ENCODE measurements at regions not wholly inside any gene's neighbourhood (a gene's known extent, or its start where the extent isn't known, plus 50 kb on each side); places are given as distances from the start of the nearest gene placed in this dataset.
"Not testable (repeated sequence)": the region's sequence is repeated elsewhere in the genome, so short reads cannot be mapped to it uniquely, and the experiment has no call there.

- peak; percentile 69 to 72 for DNase-seq
These were observed 75.7 kb upstream of the GUCY1A1 start for GRCh38 chr4:155590796-155591585.

- DNase-seq, result no peak
These were observed 78.2 kb upstream of the GUCY1A1 start for GRCh38 chr4:155588437-155588836.

- DNase-seq, result no peak
These were observed 78.9 kb upstream of the GUCY1A1 start for GRCh38 chr4:155587766-155588165.

- DNase-seq, result no peak
These were observed 83.6 kb upstream of the GUCY1A1 start for GRCh38 chr4:155582971-155583437.

GRCh38 chr4:155582041-155582440 lies 84.6 kb upstream of the GUCY1A1 start:
- no peak for DNase-seq

GRCh38 chr4:155578726-155579370 lies 87.8 kb upstream of the GUCY1A1 start:
- DNase-seq, result peak in 1 of 2 experiments; percentile 6

- DNase-seq, result no peak
These were observed 88.4 kb upstream of the GUCY1A1 start for GRCh38 chr4:155578219-155578618.

- not testable (repeated sequence) for DNase-seq
These were observed 92.3 kb upstream of the GUCY1A1 start for GRCh38 chr4:155574329-155574728.

- DNase-seq, result no peak
These were observed 93.5 kb upstream of the GUCY1A1 start for GRCh38 chr4:155573126-155573525.

GRCh38 chr4:155572106-155572703 lies 94.4 kb upstream of the GUCY1A1 start:
- no peak for DNase-seq

- DNase-seq, result peak in 1 of 2 experiments; percentile 38
These were observed 95.3 kb upstream of the GUCY1A1 start for GRCh38 chr4:155571184-155571944.

- no peak for DNase-seq
These were observed 96.0 kb upstream of the GUCY1A1 start for GRCh38 chr4:155570661-155571060.

GRCh38 chr4:155569960-155570515 lies 96.6 kb upstream of the GUCY1A1 start:
- peak in 1 of 2 experiments; percentile 31 for DNase-seq

- DNase-seq, result peak in 1 of 2 experiments; percentile 39
These were observed 97.2 kb upstream of the GUCY1A1 start for GRCh38 chr4:155569471-155569870.

- peak; percentile 92 to 95 for DNase-seq
These were observed 97.9 kb upstream of the GUCY1A1 start for GRCh38 chr4:155568641-155569220.

GRCh38 chr4:155566354-155566753 lies 100.3 kb upstream of the GUCY1A1 start:
- peak in 1 of 2 experiments; percentile 20 for DNase-seq

GRCh38 chr4:155565776-155566175 lies 100.9 kb upstream of the GUCY1A1 start:
- DNase-seq, result peak; percentile 12 to 37

GRCh38 chr4:155565330-155565729 lies 101.3 kb upstream of the GUCY1A1 start:
- DNase-seq, result no peak

GRCh38 chr4:155564880-155565279 lies 101.8 kb upstream of the GUCY1A1 start:
- DNase-seq, result no peak

- no peak for DNase-seq
These were observed 102.6 kb upstream of the GUCY1A1 start for GRCh38 chr4:155564086-155564485.

- no peak for DNase-seq
These were observed 106.7 kb upstream of the GUCY1A1 start for GRCh38 chr4:155559915-155560314.

GRCh38 chr4:155552180-155552579 lies 114.5 kb upstream of the GUCY1A1 start:
- DNase-seq, result no peak
